H1 (cell line): ENCODE measurements at regions not wholly inside any gene's neighbourhood (a gene's known extent, or its start where the extent isn't known, plus 50 kb on each side); places are given as distances from the start of the nearest gene placed in this dataset.

Source experiments
- BACH1 ChIP-seq: IDR thresholded peaks from 2 replicates; pipeline ENCODE4 v1.6.1; 2012; ENCODE audit warnings: low read length, improper control_type of control experiment
- EGR1 ChIP-seq: IDR thresholded peaks from 2 replicates; pipeline ENCODE4 v1.6.1; 2011; ENCODE audit warnings: low read depth, low read length, borderline replicate concordance
- POLR2A ChIP-seq, 2 experiments: IDR thresholded peaks; 1 replicate in 1 of 2; 2 replicates in 1 of 2; pipeline ENCODE4 v1.6.1; 2011; ENCODE audit warnings: low read depth in 2 of 2, low read length in 2 of 2, mild to moderate bottlenecking in 2 of 2; ENCODE audit errors: control extremely low read depth in 1 of 2
- RNF2 ChIP-seq: fragments of 200-900, 300-1000 bp; sonication (generic); IDR thresholded peaks from 2 replicates; pipeline ENCODE4 v1.7.1; 2016; ENCODE audit warnings: borderline replicate concordance, low read depth, mild to moderate bottlenecking, antibody characterized with exemption, low read length; ENCODE audit not compliant: poor library complexity, severe bottlenecking; ENCODE audit errors: missing control alignments
- SRF ChIP-seq: IDR thresholded peaks from 2 replicates; pipeline ENCODE4 v1.6.1; 2011; ENCODE audit warnings: mild to moderate bottlenecking, low read depth, low read length, moderate library complexity
- TF ChIP-seq, protein P1 (sequence below), 3 experiments: IDR thresholded peaks; 1 replicate in 2 of 3; 2 replicates in 1 of 3; pipeline versions ENCODE4 v1.5.1 to v1.6.1; 2011; ENCODE audit warnings: low read length in 3 of 3, mild to moderate bottlenecking in 3 of 3, inconsistent platforms in 2 of 3, low read depth in 1 of 3, moderate library complexity in 1 of 3; ENCODE audit not compliant: insufficient read depth in 1 of 3; ENCODE audit errors: control extremely low read depth in 1 of 3

DNA sequence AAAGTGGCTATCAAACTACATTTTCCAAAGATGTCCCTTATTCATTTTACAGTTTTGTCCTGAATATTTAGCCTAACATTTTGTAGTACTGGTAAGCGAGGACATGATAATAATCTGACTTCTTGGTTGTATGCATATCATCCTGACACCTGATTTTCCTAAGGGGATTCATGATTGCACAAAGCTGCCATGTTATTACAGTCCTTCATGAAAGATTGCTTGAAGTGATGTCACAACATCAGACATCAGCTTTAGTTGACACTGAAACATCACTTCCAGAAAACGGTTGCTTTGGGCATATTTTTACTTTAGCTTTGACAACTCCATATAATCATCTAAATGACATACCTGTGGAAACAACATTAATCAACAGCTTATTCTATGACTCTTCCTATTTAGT, 188.7 kb upstream of the PABPC4L start:
- TF ChIP-seq BACH1 (no peak), SRF (no peak), EGR1 (no peak), RNF2 (no peak), POLR2A (IDR thresholded peaks at IDR 0.05; ENCODE audit: control extremely low read depth in 1 of 2, low read depth in 2 of 2, low read length in 2 of 2) (no peak)
- TF ChIP-seq, protein P1, sequence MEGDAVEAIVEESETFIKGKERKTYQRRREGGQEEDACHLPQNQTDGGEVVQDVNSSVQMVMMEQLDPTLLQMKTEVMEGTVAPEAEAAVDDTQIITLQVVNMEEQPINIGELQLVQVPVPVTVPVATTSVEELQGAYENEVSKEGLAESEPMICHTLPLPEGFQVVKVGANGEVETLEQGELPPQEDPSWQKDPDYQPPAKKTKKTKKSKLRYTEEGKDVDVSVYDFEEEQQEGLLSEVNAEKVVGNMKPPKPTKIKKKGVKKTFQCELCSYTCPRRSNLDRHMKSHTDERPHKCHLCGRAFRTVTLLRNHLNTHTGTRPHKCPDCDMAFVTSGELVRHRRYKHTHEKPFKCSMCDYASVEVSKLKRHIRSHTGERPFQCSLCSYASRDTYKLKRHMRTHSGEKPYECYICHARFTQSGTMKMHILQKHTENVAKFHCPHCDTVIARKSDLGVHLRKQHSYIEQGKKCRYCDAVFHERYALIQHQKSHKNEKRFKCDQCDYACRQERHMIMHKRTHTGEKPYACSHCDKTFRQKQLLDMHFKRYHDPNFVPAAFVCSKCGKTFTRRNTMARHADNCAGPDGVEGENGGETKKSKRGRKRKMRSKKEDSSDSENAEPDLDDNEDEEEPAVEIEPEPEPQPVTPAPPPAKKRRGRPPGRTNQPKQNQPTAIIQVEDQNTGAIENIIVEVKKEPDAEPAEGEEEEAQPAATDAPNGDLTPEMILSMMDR (IDR thresholded peaks at IDR 0.05; ENCODE audit: control extremely low read depth in 1 of 3, insufficient read depth in 1 of 3, low read depth in 1 of 3, low read length in 3 of 3): no peak
